GM06990 (cell line): ENCODE measurements at regions not wholly inside any gene's neighbourhood (a gene's known extent, or its start where the extent isn't known, plus 50 kb on each side); places are given as distances from the start of the nearest gene placed in this dataset.
"Not testable (repeated sequence)": the region's sequence is repeated elsewhere in the genome, so short reads cannot be mapped to it uniquely, and the experiment has no call there.

Source experiments
- DNase-seq: peaks from one replicate; pipeline ENCODE4 v3.0.0-alpha.2; 2011; ENCODE audit not compliant: insufficient read length; ENCODE audit errors: extremely low read depth
- H3K27me3 ChIP-seq: replicated peaks from 2 replicates; pipeline ENCODE4 v1.6.0; 2011; ENCODE audit warnings: low read length; ENCODE audit not compliant: control insufficient read depth, insufficient read depth
- H3K36me3 ChIP-seq: 2 replicates; pipeline ENCODE4 v1.5.1; 2011; ENCODE audit warnings: low read length; ENCODE audit not compliant: control insufficient read depth, insufficient read depth
- H3K4me3 ChIP-seq: replicated peaks from 2 replicates; pipeline ENCODE4 v1.5.1; 2011; ENCODE audit warnings: low read depth, mild to moderate bottlenecking, control low read depth, low read length
- TF ChIP-seq, protein P1 (sequence below): IDR thresholded peaks from 2 replicates; pipeline ENCODE4 v1.5.1; 2011; ENCODE audit warnings: low read length, control low read depth, mild to moderate bottlenecking, inconsistent platforms; ENCODE audit not compliant: insufficient read depth, poor library complexity, severe bottlenecking

DNA sequence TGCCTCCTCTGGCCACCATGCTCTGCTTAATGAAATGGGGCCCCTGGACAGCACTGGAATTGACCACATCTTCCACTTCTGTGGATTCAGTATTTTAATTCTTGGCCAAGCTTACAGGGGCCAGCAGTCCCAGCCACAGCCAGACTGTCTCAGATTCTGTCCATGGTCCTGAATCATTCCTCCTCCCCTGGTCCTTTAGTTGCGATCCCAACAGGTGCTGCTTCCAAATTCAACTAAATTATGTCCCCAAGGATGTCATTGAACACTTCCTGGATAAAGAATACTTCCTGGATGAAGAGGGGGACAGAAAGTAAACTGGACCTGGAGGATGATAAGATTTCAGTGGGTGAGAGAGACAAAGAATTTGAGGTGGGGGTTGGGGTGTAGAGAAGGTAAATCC is 111.1 kb upstream of the FOXB1 start:
- TF ChIP-seq, protein P1, sequence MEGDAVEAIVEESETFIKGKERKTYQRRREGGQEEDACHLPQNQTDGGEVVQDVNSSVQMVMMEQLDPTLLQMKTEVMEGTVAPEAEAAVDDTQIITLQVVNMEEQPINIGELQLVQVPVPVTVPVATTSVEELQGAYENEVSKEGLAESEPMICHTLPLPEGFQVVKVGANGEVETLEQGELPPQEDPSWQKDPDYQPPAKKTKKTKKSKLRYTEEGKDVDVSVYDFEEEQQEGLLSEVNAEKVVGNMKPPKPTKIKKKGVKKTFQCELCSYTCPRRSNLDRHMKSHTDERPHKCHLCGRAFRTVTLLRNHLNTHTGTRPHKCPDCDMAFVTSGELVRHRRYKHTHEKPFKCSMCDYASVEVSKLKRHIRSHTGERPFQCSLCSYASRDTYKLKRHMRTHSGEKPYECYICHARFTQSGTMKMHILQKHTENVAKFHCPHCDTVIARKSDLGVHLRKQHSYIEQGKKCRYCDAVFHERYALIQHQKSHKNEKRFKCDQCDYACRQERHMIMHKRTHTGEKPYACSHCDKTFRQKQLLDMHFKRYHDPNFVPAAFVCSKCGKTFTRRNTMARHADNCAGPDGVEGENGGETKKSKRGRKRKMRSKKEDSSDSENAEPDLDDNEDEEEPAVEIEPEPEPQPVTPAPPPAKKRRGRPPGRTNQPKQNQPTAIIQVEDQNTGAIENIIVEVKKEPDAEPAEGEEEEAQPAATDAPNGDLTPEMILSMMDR: no peak
- Histone ChIP-seq H3K36me3 (no peaks in the 10 kb centered on the region), H3K27me3 (no peaks in the 10 kb centered on the region), H3K4me3 (no peak overlapping the region)
- DNase-seq: no peak

DNA sequence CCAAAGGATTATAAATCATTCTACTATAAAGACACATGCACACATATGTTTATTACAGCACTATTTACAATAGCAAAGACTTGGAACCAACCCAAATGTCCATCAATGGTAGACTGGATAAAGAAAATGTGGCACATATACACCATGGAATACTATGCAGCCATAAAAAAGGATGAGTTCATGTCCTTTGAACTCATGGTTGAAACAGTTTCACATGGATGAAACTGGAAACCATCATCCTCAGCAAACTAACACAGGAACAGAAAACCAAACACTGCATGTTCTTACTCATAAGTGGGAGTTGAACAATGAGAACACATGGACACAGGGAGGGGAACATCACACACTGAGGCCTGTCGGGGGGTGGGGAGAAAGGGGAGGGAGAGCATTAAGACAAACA is 116.2 kb upstream of the FOXB1 start:
- H3K27me3 ChIP-seq, H3K36me3 ChIP-seq, DNase-seq, H3K4me3 ChIP-seq: not testable (repeated sequence)

DNA sequence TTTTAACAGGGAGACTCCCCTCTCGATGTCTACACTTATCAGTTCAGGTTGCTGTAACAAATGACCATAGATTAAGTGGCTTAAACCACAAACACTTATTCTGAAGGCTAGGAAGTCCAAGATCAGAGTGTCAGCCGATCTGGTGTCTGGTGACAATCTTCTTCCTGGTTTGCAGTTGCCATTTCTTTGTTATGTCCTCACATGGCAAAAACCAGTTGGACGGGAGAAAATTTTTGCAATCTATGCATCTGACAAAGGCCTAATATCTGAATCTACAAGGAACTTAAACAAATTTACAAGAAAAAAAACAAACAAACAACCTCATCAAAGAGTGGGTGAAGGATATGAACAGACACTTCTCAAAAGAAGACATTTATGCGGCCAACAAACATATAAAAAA is 116.9 kb upstream of the FOXB1 start:
- Histone ChIP-seq H3K4me3 (no peak overlapping the region), H3K27me3 (no peaks in the 10 kb centered on the region), H3K36me3 (no peaks in the 10 kb centered on the region)
- no peak for DNase-seq
- TF ChIP-seq, protein P1: no peak

DNA sequence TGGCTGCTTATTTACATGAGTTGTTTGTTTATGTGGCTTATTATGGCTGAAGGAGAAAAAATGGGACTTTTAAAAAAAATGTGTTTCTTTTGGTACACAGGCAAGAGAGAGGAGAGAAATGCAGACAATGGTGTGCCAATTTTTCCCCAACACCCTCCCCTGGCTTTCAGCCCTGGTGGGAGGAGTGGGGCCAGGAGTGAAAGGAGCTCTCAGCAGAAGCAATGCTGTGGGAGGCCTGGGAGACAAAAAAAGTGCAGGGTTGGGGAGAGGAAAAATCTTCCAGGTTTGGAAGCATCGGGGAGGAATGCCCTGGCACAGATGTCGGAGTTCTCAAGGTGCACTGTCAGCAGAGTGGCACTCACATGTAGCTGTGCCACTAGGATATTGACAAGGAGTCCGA is 117.7 kb upstream of the FOXB1 start:
- DNase-seq: no peak
- TF ChIP-seq, protein P1: no peak
- Histone ChIP-seq H3K36me3 (no peaks in the 10 kb centered on the region), H3K4me3 (no peak overlapping the region), H3K27me3 (no peaks in the 10 kb centered on the region; the same call in 1 of the 2 replicates)

DNA sequence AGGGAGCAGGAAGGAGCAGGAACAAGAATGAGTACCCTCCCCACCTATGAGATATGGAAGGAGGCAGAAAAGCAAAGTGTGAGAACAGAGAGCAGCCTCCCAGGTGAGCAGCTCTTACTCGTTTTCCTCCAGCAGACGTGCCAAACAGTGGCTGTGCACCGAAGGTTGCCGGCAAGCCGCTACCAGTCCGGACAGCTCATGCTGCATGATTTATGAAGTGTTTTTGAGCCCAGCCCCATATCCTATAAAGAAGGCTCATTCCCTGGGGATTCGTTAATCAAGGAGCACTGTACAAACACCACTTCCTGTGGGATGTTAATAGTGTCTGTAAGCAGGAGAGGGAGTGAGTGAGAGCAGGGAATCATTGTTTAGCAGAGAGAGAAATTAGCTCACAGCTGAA is 118.3 kb upstream of the FOXB1 start:
- no peaks in the 10 kb centered on the region for H3K36me3 ChIP-seq
- H3K4me3 ChIP-seq: no peak overlapping the region
- TF ChIP-seq, protein P1: no peak
- DNase-seq: no peak
- no peaks in the 10 kb centered on the region; the same call in 1 of the 2 replicates for H3K27me3 ChIP-seq

DNA sequence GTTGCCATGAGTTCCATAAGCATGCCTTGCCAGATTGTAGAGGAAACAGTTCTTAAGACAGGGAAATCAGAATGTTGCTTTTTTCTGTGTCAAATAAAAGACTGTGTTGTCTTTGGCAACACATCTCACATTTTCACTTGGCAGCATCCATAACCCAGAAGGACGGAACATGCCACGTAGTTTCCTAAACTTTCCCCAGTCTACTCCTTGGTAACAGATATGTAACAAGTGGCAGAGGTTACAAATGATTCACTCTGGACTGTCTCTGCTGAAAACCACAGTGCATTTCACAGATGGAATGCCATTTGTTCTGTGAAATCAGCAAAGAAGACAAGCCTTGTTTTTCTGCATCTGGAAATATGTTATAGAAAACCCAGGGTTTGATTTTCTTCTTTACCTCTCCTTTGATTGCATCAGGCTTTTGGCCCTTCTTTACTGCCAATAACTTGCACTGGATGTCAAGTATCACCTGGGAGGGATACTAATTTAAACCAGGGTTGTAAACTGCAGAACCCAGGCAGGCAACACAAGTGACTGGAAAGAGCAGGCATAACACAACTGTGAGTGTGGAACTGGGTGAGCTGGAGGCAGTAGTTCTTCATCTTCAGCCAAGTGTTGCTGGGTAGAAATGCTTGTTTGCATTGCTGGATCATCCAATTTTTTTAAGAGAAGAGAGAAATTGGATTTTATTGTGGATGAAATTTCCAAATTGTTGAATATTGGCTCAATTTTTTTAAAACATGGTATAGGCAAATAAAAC is 124.4 kb upstream of the FOXB1 start:
- DNase-seq: no peak
- Histone ChIP-seq H3K27me3 (no peaks in the 10 kb centered on the region; the same call in 1 of the 2 replicates), H3K4me3 (no peak overlapping the region), H3K36me3 (no peaks in the 10 kb centered on the region)
- TF ChIP-seq, protein P1: no peak
